ENCODE measurements at regions not wholly inside any gene's neighbourhood (a gene's known extent, or its start where the extent isn't known, plus 50 kb on each side); places are given as distances from the start of the nearest gene placed in this dataset.

GRCh38 chr9:109914280-109915027 is 134.5 kb downstream of the PALM2AKAP2 start:
- no peak for DNase-seq

- DNase-seq, result no peak
These were observed 136.3 kb downstream of the PALM2AKAP2 start for GRCh38 chr9:109916316-109916715.

DNA sequence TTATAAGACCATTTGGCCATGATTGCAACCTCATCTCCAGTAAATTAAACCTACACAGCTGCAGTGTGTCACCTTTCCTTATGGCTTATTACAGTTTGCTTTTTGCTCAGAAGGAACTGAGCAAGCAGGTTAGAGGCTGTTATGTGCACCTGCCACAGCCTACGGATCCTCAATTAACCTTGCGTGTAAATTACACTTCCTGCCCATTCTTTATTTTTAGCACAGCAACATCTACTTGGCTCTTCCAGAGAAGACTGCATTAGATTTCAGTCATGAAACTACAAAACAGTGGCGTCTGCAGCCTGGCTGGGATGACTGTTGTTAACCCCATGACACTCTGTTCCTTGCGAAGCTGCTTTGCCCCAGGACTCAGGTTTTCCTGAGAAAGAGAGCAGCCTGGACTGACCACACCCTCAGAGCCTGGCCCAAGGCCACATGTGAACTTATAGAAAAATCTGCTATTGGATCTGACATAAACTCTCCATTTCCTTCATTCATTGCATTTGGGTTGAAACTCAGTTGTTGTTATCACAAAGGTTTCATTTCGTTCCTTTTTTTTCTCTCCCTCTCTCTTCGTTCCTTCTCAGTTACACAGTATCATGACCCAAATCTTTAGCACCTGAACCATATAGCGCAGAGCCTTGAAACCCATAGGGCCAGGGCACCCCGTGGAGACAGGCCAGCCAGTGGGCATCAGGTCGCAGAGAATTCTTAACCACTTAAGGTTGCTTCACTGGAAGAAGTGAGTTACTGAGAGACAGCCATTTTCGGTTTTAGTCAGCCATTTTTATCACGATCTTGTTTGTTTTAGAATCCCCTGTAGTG is 138.6 kb downstream of the PALM2AKAP2 start:
- DNase-seq, result no peak

- DNase-seq, result no peak
These were observed 139.9 kb downstream of the PALM2AKAP2 start for GRCh38 chr9:109919736-109920408.

DNA sequence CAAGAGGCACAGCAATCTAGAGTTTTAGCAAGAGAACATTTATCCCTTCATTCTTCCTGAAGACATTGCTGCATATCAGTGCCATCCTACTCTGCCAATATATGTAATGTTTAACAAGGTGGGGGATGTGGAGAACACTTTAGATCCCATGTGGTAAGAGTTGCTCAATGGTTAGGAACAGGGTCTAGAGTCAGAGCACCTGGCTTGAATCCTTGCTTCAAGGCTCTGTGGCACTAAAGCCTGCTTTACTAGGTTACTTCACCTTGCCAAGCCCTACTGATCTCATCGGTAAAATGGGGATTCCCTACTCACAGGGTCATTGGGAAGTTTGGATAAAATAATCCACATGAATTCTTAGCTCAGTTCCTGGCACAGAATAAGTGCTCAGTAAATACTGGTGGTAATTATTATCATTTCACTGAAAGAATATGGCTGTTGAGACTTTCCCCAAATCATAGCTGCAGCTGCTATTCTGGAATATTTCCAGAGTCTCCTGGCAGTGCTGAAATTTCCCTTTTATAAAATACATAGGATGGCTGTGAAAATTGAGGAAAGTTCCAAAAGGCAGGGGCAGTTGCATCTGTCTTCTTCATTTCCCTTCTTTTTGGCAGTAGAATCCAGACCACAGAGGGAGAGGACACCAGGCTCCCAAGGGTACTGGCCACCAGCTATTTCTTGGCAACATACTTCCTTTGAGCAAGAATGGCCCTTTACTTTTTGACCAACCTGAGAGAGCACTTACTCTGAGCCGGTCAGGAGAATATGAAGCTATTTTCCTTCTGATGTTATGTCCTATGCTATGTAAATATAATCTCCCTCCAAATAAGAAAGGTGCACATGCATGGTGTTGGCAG is 142.8 kb downstream of the PALM2AKAP2 start:
- no peak for DNase-seq

- DNase-seq, result no peak
These were observed 143.4 kb downstream of the PALM2AKAP2 start for GRCh38 chr9:109923471-109923760.

GRCh38 chr9:109923806-109924205 is 143.8 kb downstream of the PALM2AKAP2 start:
- DNase-seq, result no peak

DNA sequence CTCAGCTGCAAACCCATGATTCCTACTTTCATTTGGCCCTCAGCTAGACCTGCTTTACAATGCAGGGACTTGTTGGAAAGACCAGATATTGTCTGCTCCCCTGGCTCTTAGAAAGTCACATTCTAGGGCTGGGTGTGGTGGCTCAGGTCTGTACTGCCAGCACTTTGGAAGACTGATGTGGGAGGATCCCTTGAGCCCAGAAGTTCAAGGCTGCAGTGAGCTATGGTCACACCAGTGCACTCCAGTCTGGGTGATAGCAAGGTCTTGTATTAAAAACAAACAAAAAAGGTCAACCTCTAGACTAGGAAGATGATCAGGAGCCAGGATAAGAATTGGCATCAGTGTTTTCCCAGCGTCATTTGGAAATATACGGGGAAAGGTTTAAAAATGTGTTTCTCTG is 145.8 kb downstream of the PALM2AKAP2 start:
- no peak for DNase-seq

- no peak for DNase-seq
These were observed 146.4 kb downstream of the PALM2AKAP2 start for GRCh38 chr9:109926421-109926869.

DNA sequence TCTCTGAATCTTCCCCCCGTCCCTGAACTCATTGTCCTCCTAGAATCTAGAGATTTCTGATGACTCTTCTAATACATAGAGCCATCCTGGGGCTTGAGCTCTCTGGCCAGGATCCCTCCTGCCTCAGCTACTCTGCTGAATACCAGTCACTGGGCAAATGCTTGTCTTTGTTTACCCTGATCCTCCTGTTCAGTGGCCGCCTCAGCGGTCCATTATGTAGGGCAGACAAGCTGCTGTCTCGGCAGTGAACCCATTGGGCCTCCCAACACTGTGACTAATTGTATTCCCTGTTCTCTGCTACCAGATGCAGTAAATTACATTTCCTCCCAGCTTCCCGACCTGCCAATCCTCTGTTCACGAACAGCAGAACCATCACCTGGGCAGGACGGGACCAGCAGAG is 151.6 kb downstream of the PALM2AKAP2 start:
- DNase-seq, result no peak

DNA sequence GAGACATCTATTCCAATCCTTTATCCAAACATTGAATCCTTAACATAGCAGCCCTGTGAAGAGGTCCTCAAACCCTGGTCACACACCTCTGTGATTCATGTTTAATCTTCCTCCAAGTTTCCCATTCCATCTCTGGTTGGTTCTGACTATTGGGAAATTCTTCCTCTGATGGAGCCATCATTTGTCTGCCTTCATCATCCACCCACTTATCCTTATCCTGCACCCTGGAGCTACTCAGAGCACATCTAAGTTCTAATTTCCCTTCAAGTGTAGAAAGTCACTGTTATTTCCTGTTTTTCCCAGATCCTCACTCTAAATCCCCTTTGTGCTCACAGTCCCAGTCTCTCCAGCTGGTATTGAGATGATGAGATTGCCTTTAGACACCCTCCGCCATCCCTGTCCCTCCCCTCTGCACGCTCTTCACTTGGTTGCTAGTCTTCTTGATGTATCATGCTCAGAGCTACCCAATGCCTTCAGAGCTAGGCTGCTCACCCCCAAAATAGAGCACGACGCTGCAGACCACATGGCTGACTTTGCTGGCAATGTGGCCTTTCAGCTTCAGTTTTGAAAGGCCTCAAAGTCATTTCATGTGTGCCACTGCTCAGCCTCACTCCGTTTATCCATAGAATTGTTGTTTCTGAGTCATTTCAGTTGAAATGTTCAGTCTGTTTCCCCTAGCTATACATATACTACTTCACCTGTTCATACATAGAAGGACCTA is 154.3 kb downstream of the PALM2AKAP2 start:
- no peak for DNase-seq

- DNase-seq, result no peak
These were observed 154.8 kb downstream of the PALM2AKAP2 start for GRCh38 chr9:109934857-109935215.

- no peak for DNase-seq
These were observed 155.5 kb downstream of the PALM2AKAP2 start for GRCh38 chr9:109935406-109936087.

GRCh38 chr9:109937861-109938453 is 158.0 kb downstream of the PALM2AKAP2 start:
- no peak for DNase-seq

- no peak for DNase-seq
These were observed 159.8 kb downstream of the PALM2AKAP2 start for GRCh38 chr9:109939698-109940342.

- no peak for DNase-seq
These were observed 160.6 kb downstream of the PALM2AKAP2 start for GRCh38 chr9:109940561-109940960.

GRCh38 chr9:109941771-109942170 is 161.8 kb downstream of the PALM2AKAP2 start:
- DNase-seq, result no peak

- DNase-seq, result no peak
These were observed 165.6 kb downstream of the PALM2AKAP2 start for GRCh38 chr9:109945573-109945972.

DNA sequence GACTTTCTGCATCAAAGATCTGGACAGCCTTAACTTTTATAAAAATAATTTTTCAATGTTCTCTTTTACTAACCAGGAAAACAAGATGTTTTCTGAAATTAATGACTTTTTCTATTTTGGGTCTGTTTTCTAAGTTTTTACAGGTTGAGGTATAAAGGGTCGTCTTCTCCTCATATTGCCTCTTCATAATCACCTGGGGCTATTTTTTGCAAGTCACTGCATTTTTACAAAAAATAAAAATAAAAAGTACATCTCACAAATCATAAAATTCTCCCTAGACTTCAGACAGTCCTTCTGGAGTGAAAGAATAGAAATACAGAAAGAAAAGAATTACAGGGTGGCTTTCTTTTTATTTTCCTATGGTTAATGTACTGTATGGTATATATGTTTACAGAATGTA is 168.5 kb downstream of the PALM2AKAP2 start:
- DNase-seq, result no peak

- no peak for DNase-seq
These were observed 170.9 kb downstream of the PALM2AKAP2 start for GRCh38 chr9:109950710-109951443.
